NK-92 treated with Interleukin-12 subunit alpha and Interleukin-12 subunit beta, amount 100 ng/mL, for 24 hours (cell line): ENCODE measurements at regions not wholly inside any gene's neighbourhood (a gene's known extent, or its start where the extent isn't known, plus 50 kb on each side); places are given as distances from the start of the nearest gene placed in this dataset.
"Not testable (repeated sequence)": the region's sequence is repeated elsewhere in the genome, so short reads cannot be mapped to it uniquely, and the experiment has no call there.

ENCODE experiments used
- DNase-seq: peaks from one replicate; lab custom pipeline; 2025; lab: John Stamatoyannopoulos, UW

- no peak for DNase-seq
Observed at GRCh38 chr6:97347111-97347510, 64.1 kb upstream of the MMS22L start.

GRCh38 chr6:97361286-97361685 is 78.3 kb upstream of the MMS22L start:
- no peak for DNase-seq

- no peak for DNase-seq
Observed at GRCh38 chr6:97364327-97364726, 81.3 kb upstream of the MMS22L start.

GRCh38 chr6:97382071-97382470 is 99.1 kb upstream of the MMS22L start:
- not testable (repeated sequence) for DNase-seq

GRCh38 chr6:97392735-97393134 is 109.7 kb upstream of the MMS22L start:
- no peak for DNase-seq

GRCh38 chr6:97394160-97394748 is 111.2 kb upstream of the MMS22L start:
- DNase-seq = no peak

GRCh38 chr6:97396880-97397279 is 113.9 kb upstream of the MMS22L start:
- DNase-seq = no peak

- DNase-seq = no peak
Observed at GRCh38 chr6:97399208-97399607, 116.2 kb upstream of the MMS22L start.

GRCh38 chr6:97401533-97401932 is 118.5 kb upstream of the MMS22L start:
- no peak for DNase-seq

- no peak for DNase-seq
Observed at GRCh38 chr6:97405818-97406409, 122.9 kb upstream of the MMS22L start.

GRCh38 chr6:97406633-97407032 is 123.6 kb upstream of the MMS22L start:
- DNase-seq = no peak

- DNase-seq = no peak
Observed at GRCh38 chr6:97411610-97412009, 128.6 kb upstream of the MMS22L start.

GRCh38 chr6:97412511-97412910 is 129.5 kb upstream of the MMS22L start:
- no peak for DNase-seq

GRCh38 chr6:97422171-97422570 is 139.2 kb upstream of the MMS22L start:
- DNase-seq = no peak

- no peak for DNase-seq
Observed at GRCh38 chr6:97423190-97423589, 140.2 kb upstream of the MMS22L start.

GRCh38 chr6:97427648-97428047 is 144.6 kb upstream of the MMS22L start:
- no peak for DNase-seq

- DNase-seq = no peak
Observed at GRCh38 chr6:97437087-97437486, 154.1 kb upstream of the MMS22L start.

GRCh38 chr6:97438011-97438671 is 155.1 kb upstream of the MMS22L start:
- no peak for DNase-seq

- DNase-seq = no peak
Observed at GRCh38 chr6:97440590-97441176, 157.7 kb upstream of the MMS22L start.

- no peak for DNase-seq
Observed at GRCh38 chr6:97443408-97444080, 160.5 kb upstream of the MMS22L start.

GRCh38 chr6:97445407-97445806 is 162.4 kb upstream of the MMS22L start:
- no peak for DNase-seq

GRCh38 chr6:97449444-97449966 is 166.5 kb upstream of the MMS22L start:
- DNase-seq = no peak
